Esophagus (tissue), 2 donors: ENCODE measurements at regions not wholly inside any gene's neighbourhood (a gene's known extent, or its start where the extent isn't known, plus 50 kb on each side); places are given as distances from the start of the nearest gene placed in this dataset.

Experiments
- H3K27ac ChIP-seq, 2 donors: one replicate each; pipeline ENCODE4 v1.5.1; 2013; ENCODE audit warnings: low read depth in 2 of 2, mild to moderate bottlenecking in 2 of 2, inconsistent platforms in 1 of 2, low read length in 1 of 2, moderate library complexity in 1 of 2
- H3K27me3 ChIP-seq, 2 donors: one replicate each; pipeline ENCODE4 v1.6.1; 2013; ENCODE audit warnings: low read length in 2 of 2, control low read depth in 1 of 2, mild to moderate bottlenecking in 1 of 2; ENCODE audit not compliant: insufficient read depth in 2 of 2, control insufficient read depth in 1 of 2
- H3K36me3 ChIP-seq, 2 donors: one replicate each; pipeline ENCODE4 v1.6.1; 2013; ENCODE audit warnings: low read length in 1 of 2; ENCODE audit not compliant: control insufficient read depth in 2 of 2, insufficient read depth in 2 of 2
- H3K4me1 ChIP-seq, 2 donors: one replicate each; pipeline ENCODE4 v1.6.1; 2013; ENCODE audit warnings: low read length in 1 of 2; ENCODE audit not compliant: control insufficient read depth in 2 of 2, insufficient read depth in 2 of 2
- H3K4me3 ChIP-seq, 2 donors: one replicate each; pipeline ENCODE4 v1.5.1; 2013; ENCODE audit warnings: low read length in 2 of 2, mild to moderate bottlenecking in 2 of 2, low read depth in 1 of 2, moderate library complexity in 1 of 2
- H3K9me3 ChIP-seq, 2 donors: one replicate each; pipeline ENCODE4 v1.6.1; 2013; ENCODE audit warnings: mild to moderate bottlenecking in 2 of 2, low read depth in 1 of 2, low read length in 1 of 2, moderate library complexity in 1 of 2; ENCODE audit not compliant: control insufficient read depth in 2 of 2, insufficient read depth in 1 of 2
- WGBS, 2 donors: extraction: QIAGEN DNeasy Blood & Tissue Kit; methylation state at CpG; one replicate each; pipeline ENCODE4 v1.1.7; 2013; 5-methylcytosine and 5-hydroxymethylcytosine counted together
- donor health status: healthy with polysubstance abuse.
- donor health status: Bipolar disorder and iron deficiency.

DNA sequence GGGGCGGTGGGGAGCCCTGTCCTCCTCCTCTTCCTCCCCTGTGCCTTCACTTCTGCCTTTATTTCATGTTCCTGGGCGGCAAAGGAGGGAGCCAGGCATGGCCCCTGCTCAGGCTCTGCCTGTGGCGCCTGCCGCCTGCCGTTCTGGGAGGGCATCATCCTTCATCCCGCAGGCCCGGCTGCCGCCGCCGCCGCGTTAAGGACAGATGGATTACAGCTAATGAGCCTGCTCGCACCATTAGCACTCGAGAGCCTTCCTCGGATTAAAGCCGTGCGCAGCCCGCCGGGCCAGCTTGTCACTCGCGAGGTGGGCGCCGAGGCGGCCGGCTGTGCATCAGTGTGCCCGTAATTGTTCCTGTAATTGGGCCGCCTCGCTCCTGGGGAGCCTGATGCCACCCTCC, 127.7 kb upstream of the GSE1 start:
- Histone ChIP-seq H3K27me3 (no peaks in the 10 kb centered on the region), H3K36me3 (peaks cover 0 to 7% of the 10 kb centered on the region in 2 donors), H3K9me3 (no peaks in the 10 kb centered on the region), H3K27ac (no peak overlapping the region), H3K4me1 (no peaks in the 10 kb centered on the region), H3K4me3 (no peak overlapping the region)
- 92 to 95% methylated on average over 28 of the region's 28 CpGs for WGBS, 2 donors

DNA sequence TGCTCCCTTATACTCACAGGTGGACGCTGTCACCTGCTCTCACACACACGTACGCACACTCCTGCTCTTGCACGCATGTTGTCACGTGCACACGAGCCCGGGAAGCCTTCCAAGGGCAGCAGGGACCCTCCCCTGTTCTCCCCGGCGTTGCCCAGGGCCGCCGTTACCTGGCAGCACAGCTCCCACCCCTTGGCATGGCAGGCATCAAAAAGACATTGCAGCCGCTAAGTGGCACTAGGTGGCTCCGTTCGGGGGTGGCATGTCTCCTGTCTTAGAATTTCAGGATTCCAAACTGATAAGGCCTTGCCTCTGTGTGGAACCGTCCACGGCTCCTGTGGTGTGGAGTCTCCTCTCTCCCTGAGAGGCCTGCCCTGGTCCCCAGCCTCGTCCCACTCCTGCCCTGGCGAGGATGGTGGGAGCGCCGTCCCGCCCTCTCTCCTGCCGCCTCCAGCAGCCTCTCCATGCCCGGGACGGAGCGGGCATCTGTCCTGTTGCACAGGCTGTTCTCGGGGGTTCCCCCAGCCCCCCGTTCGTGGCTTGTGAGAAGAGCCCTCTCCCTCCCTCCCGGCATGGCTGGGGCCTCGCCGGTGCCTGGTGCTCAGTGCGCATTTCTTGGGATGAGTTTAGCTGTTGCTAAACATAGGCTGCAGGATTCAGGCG, 126.7 kb upstream of the GSE1 start:
- H3K4me3 ChIP-seq = no peak overlapping the region
- no peaks in the 10 kb centered on the region for H3K9me3 ChIP-seq
- H3K27ac ChIP-seq = no peak overlapping the region
- WGBS, 2 donors = 81 to 82% methylated on average over 33 of the region's 33 CpGs
- H3K27me3 ChIP-seq = no peaks in the 10 kb centered on the region
- peaks cover 0 to 5% of the 10 kb centered on the region in 2 donors for H3K4me1 ChIP-seq
- peaks cover 0 to 7% of the 10 kb centered on the region in 2 donors for H3K36me3 ChIP-seq

DNA sequence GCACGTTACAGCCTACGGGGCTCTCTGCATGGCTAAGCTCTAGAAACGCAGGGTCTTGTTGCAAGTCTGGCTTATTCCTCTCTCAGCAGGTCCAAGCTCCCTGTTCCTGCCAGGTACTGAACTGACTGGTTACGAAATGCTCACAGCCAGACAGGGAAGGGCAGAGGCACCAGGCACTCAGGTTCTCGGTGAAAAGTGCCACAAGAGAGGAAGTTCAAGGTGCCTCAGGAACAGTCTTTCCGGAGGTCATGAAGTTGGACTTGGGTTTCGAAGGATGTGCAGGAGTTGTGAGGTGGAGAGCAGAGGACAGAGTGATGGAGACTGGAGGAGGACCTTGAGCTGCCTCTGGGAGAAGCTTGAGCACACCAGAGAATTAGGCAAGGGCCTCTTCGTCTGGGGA, 124.7 kb upstream of the GSE1 start:
- H3K27me3 ChIP-seq = no peaks in the 10 kb centered on the region
- H3K36me3 ChIP-seq = peaks cover 0 to 2% of the 10 kb centered on the region in 2 donors
- H3K4me1 ChIP-seq = peaks cover 0 to 19% of the 10 kb centered on the region in 2 donors
- no peaks in the 10 kb centered on the region for H3K9me3 ChIP-seq
- no peak overlapping the region for H3K4me3 ChIP-seq
- 80 to 87% methylated on average over 8 of the region's 8 CpGs for whole genome bisulfite sequencing, 2 donors
- no peak overlapping the region for H3K27ac ChIP-seq

DNA sequence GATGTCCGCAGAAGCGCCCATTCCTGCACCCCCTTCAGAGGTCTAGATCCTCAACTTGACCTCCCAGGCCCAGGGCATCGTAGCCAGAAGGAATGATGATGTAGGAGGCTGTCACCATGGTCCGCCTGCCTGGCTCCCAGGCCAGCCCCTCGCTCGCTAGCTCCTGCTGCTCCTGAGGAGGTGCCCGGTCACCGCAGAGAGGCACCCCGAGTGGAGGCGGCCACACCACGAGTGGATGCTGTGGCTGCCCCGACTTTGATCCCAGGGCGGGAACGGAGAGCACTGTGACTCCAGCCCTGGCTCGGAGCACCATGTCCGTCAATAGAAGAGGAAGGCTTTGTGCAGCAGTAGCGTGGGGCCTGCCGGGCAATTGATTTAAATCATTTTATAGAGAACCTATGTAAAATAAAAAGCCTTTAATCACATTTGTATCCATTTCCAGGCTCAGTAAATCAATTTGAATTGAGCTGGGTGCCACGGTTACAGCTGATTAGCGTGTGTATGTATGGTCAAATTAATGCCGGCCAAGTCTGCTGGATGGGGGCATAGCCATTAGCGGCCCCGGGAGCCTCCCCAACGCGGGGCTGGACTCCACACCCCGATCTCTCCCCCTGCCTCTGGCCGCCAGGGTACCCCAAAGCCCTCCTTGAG, 122.6 kb upstream of the GSE1 start:
- no peak overlapping the region for H3K4me3 ChIP-seq
- no peak overlapping the region for H3K27ac ChIP-seq
- peaks cover 0 to 19% of the 10 kb centered on the region in 2 donors for H3K4me1 ChIP-seq
- no peaks in the 10 kb centered on the region for H3K36me3 ChIP-seq
- WGBS, 2 donors = 85 to 93% methylated on average over 27 of the region's 27 CpGs
- no peaks in the 10 kb centered on the region for H3K9me3 ChIP-seq
- no peaks in the 10 kb centered on the region for H3K27me3 ChIP-seq

DNA sequence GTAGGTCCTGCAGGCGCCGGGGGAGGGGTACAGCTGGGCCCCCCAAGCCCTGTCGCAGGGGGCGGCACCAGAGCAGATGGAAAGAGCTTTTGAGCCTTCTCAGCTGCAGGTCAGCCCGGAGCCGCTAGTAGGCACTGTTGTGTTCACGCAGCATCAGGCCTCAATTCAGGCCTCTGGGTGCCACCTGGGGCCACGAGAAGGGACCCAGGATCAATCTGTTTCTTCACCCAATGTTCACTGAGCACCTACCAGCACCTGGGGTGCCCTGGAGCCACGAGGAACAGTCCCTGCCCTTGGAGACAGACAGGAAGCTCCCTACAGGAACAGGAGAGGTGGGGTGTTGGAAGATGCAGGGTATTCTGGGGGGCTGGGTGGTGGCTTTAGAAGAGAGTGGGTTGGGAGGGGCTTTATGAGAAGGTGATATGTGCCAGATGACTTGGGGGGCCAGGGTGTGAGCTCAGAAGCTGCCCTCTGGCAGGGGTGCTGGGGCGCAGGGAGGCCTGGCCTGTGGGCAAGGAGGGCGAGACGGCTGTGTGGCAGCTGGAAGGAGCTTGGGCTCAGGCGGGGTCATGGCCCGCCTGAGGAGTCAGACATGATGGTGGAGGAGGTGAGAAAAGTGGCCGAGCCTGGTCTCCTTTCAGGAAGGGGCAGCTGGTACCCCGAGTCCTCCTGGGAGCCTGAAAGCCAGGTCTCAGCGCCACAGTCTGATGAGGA, 121.9 kb upstream of the GSE1 start:
- Histone ChIP-seq H3K36me3 (no peaks in the 10 kb centered on the region), H3K27me3 (no peaks in the 10 kb centered on the region), H3K4me3 (no peak overlapping the region), H3K9me3 (no peaks in the 10 kb centered on the region), H3K27ac (no peak overlapping the region), H3K4me1 (peaks cover 0 to 19% of the 10 kb centered on the region in 2 donors)
- WGBS, 2 donors = 68 to 74% methylated on average over 17 of the region's 17 CpGs

DNA sequence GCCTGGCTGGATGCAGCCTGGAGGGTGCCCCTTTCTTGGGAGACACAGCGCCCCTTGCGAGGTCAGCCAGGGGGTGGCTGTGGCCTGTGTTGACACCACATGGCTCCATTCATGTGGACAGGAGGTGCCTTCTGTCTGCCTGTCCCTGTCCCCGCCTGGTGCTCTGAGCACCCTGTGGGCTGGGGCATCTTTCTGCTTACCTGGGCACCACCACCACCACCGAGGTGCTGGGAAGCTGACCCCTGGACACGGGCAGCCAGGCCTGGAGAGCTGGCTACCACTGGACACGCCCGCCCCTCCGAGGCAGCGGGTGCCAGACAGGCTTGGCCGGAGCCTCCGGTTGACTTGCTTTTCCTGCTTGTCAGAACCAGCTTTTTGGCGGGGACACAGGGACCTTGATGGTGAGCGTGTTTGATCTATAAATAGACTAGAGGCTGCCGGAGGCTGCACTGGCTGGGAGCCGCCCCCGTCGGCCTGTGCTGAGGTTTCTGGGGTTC, 121.3 kb upstream of the GSE1 start:
- 26 to 27% methylated on average over 17 of the region's 17 CpGs for WGBS, 2 donors
- Histone ChIP-seq H3K9me3 (no peaks in the 10 kb centered on the region), H3K27me3 (no peaks in the 10 kb centered on the region), H3K27ac (peak overlapping the region in 1 of 2 donors; percentile 59), H3K4me3 (peak overlapping the region in 1 of 2 donors; percentile 2), H3K36me3 (no peaks in the 10 kb centered on the region), H3K4me1 (peaks cover 0 to 19% of the 10 kb centered on the region in 2 donors)

DNA sequence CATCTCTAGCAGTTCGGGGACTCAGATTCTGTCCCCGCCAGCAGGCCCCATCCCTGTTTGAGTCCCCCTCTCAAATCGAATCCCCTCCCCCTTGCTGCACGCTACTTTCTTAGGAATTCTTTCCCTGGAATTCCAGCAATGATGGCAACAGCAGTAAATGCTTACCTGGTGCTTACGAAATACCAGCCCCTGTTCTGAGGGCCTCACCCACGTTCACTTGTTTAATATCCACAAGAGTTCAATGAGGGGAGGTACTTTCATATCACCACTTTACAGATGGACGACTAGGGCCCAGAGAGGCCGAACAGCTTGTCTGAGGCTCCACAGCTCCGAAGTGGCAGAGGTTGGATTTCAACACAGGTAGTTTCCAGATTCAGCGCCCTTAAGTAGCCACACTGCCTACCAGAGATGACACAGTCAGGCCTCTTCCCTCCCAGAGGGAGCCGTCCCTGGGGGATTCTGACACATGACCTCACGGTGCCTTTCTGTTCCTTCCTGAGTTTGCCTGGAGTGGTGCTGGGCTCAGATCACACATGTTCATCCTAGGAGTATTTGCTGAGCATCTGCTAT, 120.7 kb upstream of the GSE1 start:
- no peaks in the 10 kb centered on the region for H3K36me3 ChIP-seq
- no peaks in the 10 kb centered on the region for H3K27me3 ChIP-seq
- H3K4me3 ChIP-seq = no peak overlapping the region
- H3K9me3 ChIP-seq = no peaks in the 10 kb centered on the region
- WGBS, 2 donors = 48 to 49% methylated on average over 12 of the region's 12 CpGs
- peaks cover 0 to 19% of the 10 kb centered on the region in 2 donors for H3K4me1 ChIP-seq
- H3K27ac ChIP-seq = no peak overlapping the region

DNA sequence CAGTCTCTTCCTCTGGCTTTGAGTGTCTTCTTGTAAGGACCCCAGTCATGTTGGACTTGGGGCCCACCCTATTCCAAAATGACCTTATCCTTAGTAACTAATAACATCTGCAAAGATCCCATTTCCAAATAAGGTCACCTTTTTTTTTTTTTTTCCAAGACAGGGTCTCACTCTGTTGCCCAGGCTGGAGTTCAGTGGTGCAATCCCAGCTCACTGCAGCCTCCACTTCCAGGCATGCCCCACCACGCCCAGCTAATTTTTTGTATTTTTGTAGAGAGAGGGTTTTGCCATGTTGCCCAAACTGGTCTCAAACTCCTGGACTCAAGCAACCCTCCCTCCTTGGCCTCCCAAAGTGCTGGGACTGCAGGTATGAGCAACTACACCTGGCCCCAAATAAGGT, 118.8 kb upstream of the GSE1 start:
- no peaks in the 10 kb centered on the region for H3K27me3 ChIP-seq
- no peak overlapping the region for H3K4me3 ChIP-seq
- no peaks in the 10 kb centered on the region for H3K9me3 ChIP-seq
- peaks cover 0 to 19% of the 10 kb centered on the region in 2 donors for H3K4me1 ChIP-seq
- no peak overlapping the region for H3K27ac ChIP-seq
- 77 to 92% methylated on average over 1 of the region's 1 CpG for WGBS, 2 donors
- no peaks in the 10 kb centered on the region for H3K36me3 ChIP-seq

DNA sequence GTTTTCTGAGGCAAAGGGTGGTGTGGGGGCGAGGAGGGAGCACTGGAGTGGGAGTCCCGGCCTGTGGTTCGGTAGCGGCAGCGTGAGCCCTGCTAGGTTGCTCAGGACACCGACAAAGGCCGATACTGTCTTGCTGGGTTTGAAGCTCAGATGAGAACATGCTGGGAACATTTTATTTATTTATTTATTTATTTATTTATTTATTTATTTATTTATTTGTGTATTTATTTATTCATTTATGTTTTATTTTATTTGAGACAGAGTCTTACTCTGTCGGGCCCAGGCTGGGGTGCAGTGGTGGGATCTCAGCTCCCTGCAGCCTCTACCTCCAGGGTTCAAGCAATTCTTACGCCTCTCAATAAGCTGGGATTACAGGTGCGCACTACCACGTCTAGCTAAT, 117.9 kb upstream of the GSE1 start:
- Histone ChIP-seq H3K9me3 (no peaks in the 10 kb centered on the region), H3K36me3 (no peaks in the 10 kb centered on the region), H3K4me3 (no peak overlapping the region), H3K4me1 (peaks cover 0 to 19% of the 10 kb centered on the region in 2 donors), H3K27ac (no peak overlapping the region), H3K27me3 (no peaks in the 10 kb centered on the region)
- 97 to 99% methylated on average over 11 of the region's 11 CpGs for WGBS, 2 donors
